HL-60 (cell line): ENCODE measurements at regions not wholly inside any gene's neighbourhood (a gene's known extent, or its start where the extent isn't known, plus 50 kb on each side); places are given as distances from the start of the nearest gene placed in this dataset.

Source experiments
- DNase-seq, 2 experiments: peaks; one replicate each; pipeline ENCODE4 v3.0.0-alpha.2; 2010 to 2020; ENCODE audit warnings: low read depth in 1 of 2, low spot score in 1 of 2
- H3K27ac ChIP-seq: fragments of 250-450 bp; sonication (Bioruptor Pico); replicated peaks from 2 replicates; pipeline ENCODE4 v1.5.1; 2020; ENCODE audit warnings: mild to moderate bottlenecking, moderate library complexity
- H3K27me3 ChIP-seq: fragments of 250-450 bp; sonication (Bioruptor Pico); 2 replicates; pipeline ENCODE4 v1.5.1; 2021; ENCODE audit warnings: mild to moderate bottlenecking, moderate library complexity; ENCODE audit not compliant: insufficient read depth, poor library complexity, severe bottlenecking
- H3K4me3 ChIP-seq: replicated peaks from 2 replicates; pipeline ENCODE4 v1.5.1; 2011; ENCODE audit warnings: mild to moderate bottlenecking, control low read depth, low read length; ENCODE audit not compliant: insufficient read depth
- GABPA ChIP-seq: IDR thresholded peaks from 2 replicates; pipeline ENCODE4 v1.6.1; 2012; ENCODE audit warnings: low read depth
- POLR2AphosphoS5 ChIP-seq: IDR thresholded peaks from 2 replicates; pipeline ENCODE4 v1.6.1; 2012; ENCODE audit warnings: low read depth
- SPI1 ChIP-seq: IDR thresholded peaks from 2 replicates; pipeline ENCODE4 v1.6.1; 2012; ENCODE audit warnings: low read depth, mild to moderate bottlenecking, borderline replicate concordance
- TF ChIP-seq, protein P1 (sequence below): IDR thresholded peaks from 2 replicates; pipeline ENCODE4 v1.6.1; 2012; ENCODE audit warnings: low read depth; ENCODE audit not compliant: insufficient replicate concordance
- TF ChIP-seq, protein P2 (sequence below): IDR thresholded peaks from one replicate; pipeline ENCODE4 v1.5.1; 2011; ENCODE audit warnings: low read length, control low read depth, inconsistent platforms; ENCODE audit not compliant: insufficient read depth

DNA sequence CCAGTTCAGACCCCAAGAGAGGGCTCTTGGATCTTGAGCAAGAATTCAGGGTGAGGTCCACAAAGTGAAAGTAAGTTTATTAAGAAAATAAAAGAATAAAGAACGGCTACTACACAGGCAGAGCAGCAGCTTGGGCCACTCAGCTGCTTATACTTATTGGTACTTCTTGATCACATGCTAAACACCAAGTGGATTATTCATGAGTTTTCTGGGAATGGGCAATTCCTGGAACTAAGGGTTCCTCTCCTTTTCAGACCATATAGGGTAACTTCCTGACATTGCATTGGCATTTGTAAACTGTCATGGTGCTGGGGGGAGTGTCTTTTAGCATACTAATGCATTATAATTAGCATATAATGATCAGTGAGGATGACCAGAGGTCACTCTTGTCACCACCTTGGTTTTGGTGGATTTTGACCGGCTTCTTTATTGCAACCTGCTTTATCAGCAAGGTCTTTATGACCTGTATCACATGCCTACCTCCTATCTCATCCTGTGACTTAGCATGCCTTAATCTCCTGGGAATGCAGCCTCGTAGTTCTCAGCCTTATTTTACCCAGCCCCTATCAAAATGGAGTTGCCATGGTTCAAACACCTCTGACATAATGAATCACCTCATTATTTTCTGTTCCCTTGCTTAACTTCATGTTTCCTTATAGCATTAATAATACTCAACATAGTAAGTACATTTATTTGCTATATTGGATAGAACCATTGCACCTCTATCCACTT lies 476.3 kb downstream of the DTHD1 start:
- H3K27me3 ChIP-seq: no peaks in the 10 kb centered on the region
- DNase-seq: no peak
- no peak overlapping the region for H3K4me3 ChIP-seq
- no peak overlapping the region for H3K27ac ChIP-seq
- TF ChIP-seq, protein P1, sequence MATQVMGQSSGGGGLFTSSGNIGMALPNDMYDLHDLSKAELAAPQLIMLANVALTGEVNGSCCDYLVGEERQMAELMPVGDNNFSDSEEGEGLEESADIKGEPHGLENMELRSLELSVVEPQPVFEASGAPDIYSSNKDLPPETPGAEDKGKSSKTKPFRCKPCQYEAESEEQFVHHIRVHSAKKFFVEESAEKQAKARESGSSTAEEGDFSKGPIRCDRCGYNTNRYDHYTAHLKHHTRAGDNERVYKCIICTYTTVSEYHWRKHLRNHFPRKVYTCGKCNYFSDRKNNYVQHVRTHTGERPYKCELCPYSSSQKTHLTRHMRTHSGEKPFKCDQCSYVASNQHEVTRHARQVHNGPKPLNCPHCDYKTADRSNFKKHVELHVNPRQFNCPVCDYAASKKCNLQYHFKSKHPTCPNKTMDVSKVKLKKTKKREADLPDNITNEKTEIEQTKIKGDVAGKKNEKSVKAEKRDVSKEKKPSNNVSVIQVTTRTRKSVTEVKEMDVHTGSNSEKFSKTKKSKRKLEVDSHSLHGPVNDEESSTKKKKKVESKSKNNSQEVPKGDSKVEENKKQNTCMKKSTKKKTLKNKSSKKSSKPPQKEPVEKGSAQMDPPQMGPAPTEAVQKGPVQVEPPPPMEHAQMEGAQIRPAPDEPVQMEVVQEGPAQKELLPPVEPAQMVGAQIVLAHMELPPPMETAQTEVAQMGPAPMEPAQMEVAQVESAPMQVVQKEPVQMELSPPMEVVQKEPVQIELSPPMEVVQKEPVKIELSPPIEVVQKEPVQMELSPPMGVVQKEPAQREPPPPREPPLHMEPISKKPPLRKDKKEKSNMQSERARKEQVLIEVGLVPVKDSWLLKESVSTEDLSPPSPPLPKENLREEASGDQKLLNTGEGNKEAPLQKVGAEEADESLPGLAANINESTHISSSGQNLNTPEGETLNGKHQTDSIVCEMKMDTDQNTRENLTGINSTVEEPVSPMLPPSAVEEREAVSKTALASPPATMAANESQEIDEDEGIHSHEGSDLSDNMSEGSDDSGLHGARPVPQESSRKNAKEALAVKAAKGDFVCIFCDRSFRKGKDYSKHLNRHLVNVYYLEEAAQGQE: no peak
- TF ChIP-seq POLR2AphosphoS5 (no peak), SPI1 (no peak), GABPA (no peak)

DNA sequence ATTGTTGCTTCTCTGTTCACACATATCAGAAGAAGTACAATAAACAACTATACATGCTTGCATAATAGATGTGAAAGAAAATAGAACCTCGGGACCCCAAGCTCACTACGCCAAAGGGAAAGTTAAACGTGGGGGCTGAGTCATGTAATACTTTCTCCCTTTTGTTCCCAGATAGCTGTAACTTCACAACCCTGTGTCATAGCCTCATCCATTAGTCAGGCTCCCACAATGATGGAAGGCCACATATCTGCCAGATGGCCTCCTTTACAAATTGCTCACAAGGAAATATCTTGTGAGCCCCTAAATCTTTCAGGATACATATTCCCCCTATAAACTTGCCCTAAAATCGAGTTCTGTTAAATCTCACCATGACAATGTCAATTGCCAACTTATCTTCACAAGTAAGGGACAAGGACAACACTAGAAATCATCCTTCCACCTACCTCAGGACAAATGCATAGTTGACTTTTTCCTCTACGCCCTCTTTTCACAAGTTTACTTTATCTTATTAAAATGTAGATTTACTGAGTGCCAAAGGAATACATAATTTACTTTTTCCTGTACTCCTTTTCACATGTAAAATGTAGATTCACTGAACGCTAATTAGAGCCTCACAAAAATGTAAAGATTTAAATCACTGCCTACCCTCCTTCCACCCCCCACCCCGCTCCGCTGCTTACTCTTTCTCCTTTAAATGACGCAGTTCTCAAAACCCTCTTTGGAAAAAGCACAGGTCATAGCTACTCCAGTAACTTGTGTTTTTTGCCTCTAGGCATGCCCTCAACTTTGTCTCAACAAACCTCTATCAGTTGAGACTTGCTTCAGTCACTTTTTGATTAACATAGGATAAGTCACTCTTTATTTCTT lies 477.1 kb downstream of the DTHD1 start:
- no peaks in the 10 kb centered on the region for H3K27me3 ChIP-seq
- TF ChIP-seq GABPA (no peak), SPI1 (no peak), POLR2AphosphoS5 (no peak)
- TF ChIP-seq, protein P1: no peak
- TF ChIP-seq, protein P2, sequence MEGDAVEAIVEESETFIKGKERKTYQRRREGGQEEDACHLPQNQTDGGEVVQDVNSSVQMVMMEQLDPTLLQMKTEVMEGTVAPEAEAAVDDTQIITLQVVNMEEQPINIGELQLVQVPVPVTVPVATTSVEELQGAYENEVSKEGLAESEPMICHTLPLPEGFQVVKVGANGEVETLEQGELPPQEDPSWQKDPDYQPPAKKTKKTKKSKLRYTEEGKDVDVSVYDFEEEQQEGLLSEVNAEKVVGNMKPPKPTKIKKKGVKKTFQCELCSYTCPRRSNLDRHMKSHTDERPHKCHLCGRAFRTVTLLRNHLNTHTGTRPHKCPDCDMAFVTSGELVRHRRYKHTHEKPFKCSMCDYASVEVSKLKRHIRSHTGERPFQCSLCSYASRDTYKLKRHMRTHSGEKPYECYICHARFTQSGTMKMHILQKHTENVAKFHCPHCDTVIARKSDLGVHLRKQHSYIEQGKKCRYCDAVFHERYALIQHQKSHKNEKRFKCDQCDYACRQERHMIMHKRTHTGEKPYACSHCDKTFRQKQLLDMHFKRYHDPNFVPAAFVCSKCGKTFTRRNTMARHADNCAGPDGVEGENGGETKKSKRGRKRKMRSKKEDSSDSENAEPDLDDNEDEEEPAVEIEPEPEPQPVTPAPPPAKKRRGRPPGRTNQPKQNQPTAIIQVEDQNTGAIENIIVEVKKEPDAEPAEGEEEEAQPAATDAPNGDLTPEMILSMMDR: no peak
- no peak for DNase-seq
- H3K4me3 ChIP-seq: no peak overlapping the region
- H3K27ac ChIP-seq: no peak overlapping the region

DNA sequence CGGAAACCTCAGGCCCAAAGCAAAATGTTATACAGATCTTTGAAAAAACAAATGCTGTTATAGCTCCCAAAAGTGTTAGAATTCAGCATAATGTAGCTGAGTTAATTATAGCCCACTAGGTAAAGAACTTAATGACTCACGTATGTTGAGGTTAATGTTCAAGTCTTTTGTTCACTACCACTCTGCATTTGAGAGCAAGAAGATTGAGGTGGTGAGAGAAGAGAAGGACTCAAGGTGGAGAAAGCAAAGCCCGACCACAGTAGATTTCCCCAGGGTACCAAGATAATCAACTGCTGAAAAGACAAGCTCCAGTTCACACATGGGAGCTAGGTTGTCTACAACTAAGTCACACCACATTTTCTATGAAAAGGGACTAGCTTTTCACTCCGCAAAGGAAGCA lies 480.2 kb downstream of the DTHD1 start:
- no peak overlapping the region for H3K4me3 ChIP-seq
- TF ChIP-seq, protein P1: no peak
- no peak for TF ChIP-seq POLR2AphosphoS5
- TF ChIP-seq, protein P2: no peak
- no peak for DNase-seq
- H3K27me3 ChIP-seq: no peaks in the 10 kb centered on the region
- H3K27ac ChIP-seq: no peak overlapping the region
